ENCODE measurements at regions not wholly inside any gene's neighbourhood (a gene's known extent, or its start where the extent isn't known, plus 50 kb on each side); places are given as distances from the start of the nearest gene placed in this dataset.

DNA sequence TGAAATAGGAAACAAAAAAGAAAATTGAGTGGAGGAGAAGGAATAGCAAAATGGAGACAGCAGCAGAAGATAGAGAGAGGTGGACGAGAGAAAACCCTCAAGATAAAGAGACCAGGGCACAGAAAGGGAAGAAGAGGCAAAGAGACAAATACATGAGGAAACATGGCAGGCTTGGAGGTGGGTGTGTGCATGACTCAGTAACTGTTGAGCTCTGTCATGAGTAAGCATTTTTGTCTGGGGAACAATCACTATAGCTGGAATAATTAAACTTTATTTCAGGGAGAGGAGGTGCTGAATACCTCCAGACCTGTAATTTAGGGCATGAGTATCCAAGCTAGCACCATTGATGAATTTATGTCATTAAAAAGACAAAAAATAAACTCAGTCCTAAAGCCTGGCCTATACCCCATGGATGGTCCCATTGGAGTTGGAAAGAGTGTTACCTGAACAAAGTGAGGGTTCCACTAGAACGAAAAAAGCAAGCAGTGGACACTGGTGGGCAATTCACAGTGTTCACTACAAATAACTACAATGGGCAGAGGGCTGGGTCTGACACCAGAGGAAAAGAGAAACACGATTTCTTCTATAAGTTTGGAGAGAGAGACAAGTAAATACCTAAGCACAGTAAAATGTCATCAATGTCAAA, 145.5 kb downstream of the ADCYAP1 start:
- no peak for TF ChIP-seq POLR2A (IDR thresholded peaks at IDR 0.05)
- TF ChIP-seq CTCF (IDR thresholded peaks at IDR 0.05) = no peak

All from esophagus squamous epithelium (tissue), 4 donors.